Kidney (tissue), 13 donors: ENCODE measurements at regions not wholly inside any gene's neighbourhood (a gene's known extent, or its start where the extent isn't known, plus 50 kb on each side); places are given as distances from the start of the nearest gene placed in this dataset.

Experiments
- DNase-seq, 5 donors: peaks; one replicate each; pipeline ENCODE4 v3.0.0-alpha.2; 2013 to 2020
- FAIRE-seq: peaks from 2 replicates; lab custom pipeline; 2012; peaks lifted over from hg19 to GRCh38; lab: Jason Lieb, UNC
- H3K27ac ChIP-seq, 2 donors: one replicate each; pipeline ENCODE4 v1.7.0; 2013; ENCODE audit warnings: low read depth in 2 of 2, low read length in 2 of 2, inconsistent platforms in 1 of 2
- H3K27me3 ChIP-seq: one replicate; pipeline ENCODE4 v1.7.1; 2013; ENCODE audit warnings: low read length, inconsistent platforms; ENCODE audit not compliant: control insufficient read depth, insufficient read depth
- H3K36me3 ChIP-seq, 3 donors: one replicate each; pipeline versions ENCODE4 v1.7.0 to v1.7.1; 2013; ENCODE audit warnings: low read length in 3 of 3, control low read depth in 1 of 3, inconsistent platforms in 1 of 3; ENCODE audit not compliant: insufficient read depth in 3 of 3, control insufficient read depth in 2 of 3
- H3K4me1 ChIP-seq, 3 donors: one replicate each; pipeline versions ENCODE4 v1.7.0 to v1.7.1; 2013; ENCODE audit warnings: low read length in 3 of 3, inconsistent platforms in 1 of 3, low read depth in 1 of 3; ENCODE audit not compliant: control insufficient read depth in 2 of 3, insufficient read depth in 2 of 3
- H3K4me3 ChIP-seq, 3 donors: one replicate each; pipeline versions ENCODE4 v1.7.0 to v1.8.1; 2013; ENCODE audit warnings: low read length in 3 of 3, control low read depth in 1 of 3, inconsistent platforms in 1 of 3
- H3K9ac ChIP-seq, 3 donors: one replicate each; pipeline versions ENCODE4 v1.7.0 to v1.7.1; 2013; ENCODE audit warnings: low read length in 3 of 3, control low read depth in 1 of 3, inconsistent platforms in 1 of 3
- H3K9me3 ChIP-seq, 3 donors: one replicate each; pipeline versions ENCODE4 v1.7.0 to v1.7.1; 2013; ENCODE audit warnings: low read length in 3 of 3, control low read depth in 1 of 3, inconsistent platforms in 1 of 3; ENCODE audit not compliant: control insufficient read depth in 2 of 3, insufficient read depth in 1 of 3
- intact Hi-C: fragments of 100-400 bp; cut with DNase I; formaldehyde crosslinking; loops from one replicate; pipeline ENCODE4 v1.11.1; 2022
- TF ChIP-seq, protein P1 (sequence below): IDR thresholded peaks from 3 replicates; pipeline ENCODE4 v1.5.1; 2012; ENCODE audit warnings: mild to moderate bottlenecking, moderate library complexity, borderline replicate concordance; ENCODE audit not compliant: insufficient read depth; ENCODE audit errors: extremely low read depth
- donor health status: control.
- donor health status: control.
- donor health status: control.
- donor health status: control.
- donor health status: control.
- donor health status: DM: yes; HTN: yes; CAD: no.
- donor health status: Normal renal cell carcinoma (clear cell type).

DNA sequence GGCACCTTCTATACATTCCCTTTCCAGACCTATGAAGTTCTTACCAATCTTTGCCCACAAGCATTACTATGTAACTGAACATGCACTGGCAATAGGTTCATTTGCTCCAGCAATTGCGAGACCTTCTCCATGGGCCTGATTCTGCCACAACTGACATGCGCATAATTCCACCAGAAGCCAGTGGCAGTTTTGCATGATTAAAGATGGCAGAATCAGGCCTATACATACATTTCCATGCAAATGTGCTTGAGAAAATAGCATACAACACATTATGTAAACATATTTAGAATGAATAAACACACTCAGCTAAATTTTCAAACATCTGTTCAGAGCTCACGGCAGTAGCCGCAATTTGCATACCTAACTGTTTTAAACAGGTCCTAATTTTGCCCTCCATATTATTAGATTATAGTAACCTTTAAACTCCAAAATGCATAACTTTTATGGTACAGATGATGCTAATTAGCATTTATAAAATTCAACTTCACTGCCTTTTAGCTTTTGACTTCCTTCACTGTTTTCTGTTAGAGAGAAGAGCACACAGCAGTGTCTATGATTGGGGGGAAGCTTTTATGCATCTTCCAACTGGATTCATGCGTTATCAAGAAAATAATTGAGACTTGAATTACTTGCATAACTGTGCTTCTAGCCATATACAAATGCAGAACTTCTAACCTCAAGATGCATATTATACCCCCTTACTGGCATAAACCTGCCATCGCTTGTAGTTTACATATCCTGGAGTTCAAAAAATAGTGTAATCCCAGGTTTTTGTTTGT, 155.3 kb upstream of the CDH19 start:
- no peak for FAIRE-seq

GRCh38 chr18:66757946-66758345, 154.1 kb upstream of the CDH19 start:
- FAIRE-seq (no peak), DNase-seq (no peak)
- TF ChIP-seq, protein P1, sequence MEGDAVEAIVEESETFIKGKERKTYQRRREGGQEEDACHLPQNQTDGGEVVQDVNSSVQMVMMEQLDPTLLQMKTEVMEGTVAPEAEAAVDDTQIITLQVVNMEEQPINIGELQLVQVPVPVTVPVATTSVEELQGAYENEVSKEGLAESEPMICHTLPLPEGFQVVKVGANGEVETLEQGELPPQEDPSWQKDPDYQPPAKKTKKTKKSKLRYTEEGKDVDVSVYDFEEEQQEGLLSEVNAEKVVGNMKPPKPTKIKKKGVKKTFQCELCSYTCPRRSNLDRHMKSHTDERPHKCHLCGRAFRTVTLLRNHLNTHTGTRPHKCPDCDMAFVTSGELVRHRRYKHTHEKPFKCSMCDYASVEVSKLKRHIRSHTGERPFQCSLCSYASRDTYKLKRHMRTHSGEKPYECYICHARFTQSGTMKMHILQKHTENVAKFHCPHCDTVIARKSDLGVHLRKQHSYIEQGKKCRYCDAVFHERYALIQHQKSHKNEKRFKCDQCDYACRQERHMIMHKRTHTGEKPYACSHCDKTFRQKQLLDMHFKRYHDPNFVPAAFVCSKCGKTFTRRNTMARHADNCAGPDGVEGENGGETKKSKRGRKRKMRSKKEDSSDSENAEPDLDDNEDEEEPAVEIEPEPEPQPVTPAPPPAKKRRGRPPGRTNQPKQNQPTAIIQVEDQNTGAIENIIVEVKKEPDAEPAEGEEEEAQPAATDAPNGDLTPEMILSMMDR, result no peak
- H3K9me3 ChIP-seq, result no peaks in the 10 kb centered on the region
- H3K4me3 ChIP-seq, result no peak overlapping the region
- H3K36me3 ChIP-seq, result no peaks in the 10 kb centered on the region
- intact Hi-C loops, result no loop called here
- no peak overlapping the region for H3K9ac ChIP-seq
- no peaks in the 10 kb centered on the region for H3K27me3 ChIP-seq
- H3K27ac ChIP-seq, result no peak overlapping the region
- H3K4me1 ChIP-seq, result no peaks in the 10 kb centered on the region

More for the DNA sequence above, 155.3 kb upstream of the CDH19 start:
- no peaks in the 10 kb centered on the region for H3K4me1 ChIP-seq
- no peak overlapping the region for H3K4me3 ChIP-seq
- H3K27me3 ChIP-seq, result no peaks in the 10 kb centered on the region
- H3K36me3 ChIP-seq, result no peaks in the 10 kb centered on the region
- TF ChIP-seq, protein P1, result no peak
- H3K27ac ChIP-seq, result no peak overlapping the region
- no peak for DNase-seq
- no peak overlapping the region for H3K9ac ChIP-seq
- no peaks in the 10 kb centered on the region for H3K9me3 ChIP-seq
- intact Hi-C loops, result no loop called here

DNA sequence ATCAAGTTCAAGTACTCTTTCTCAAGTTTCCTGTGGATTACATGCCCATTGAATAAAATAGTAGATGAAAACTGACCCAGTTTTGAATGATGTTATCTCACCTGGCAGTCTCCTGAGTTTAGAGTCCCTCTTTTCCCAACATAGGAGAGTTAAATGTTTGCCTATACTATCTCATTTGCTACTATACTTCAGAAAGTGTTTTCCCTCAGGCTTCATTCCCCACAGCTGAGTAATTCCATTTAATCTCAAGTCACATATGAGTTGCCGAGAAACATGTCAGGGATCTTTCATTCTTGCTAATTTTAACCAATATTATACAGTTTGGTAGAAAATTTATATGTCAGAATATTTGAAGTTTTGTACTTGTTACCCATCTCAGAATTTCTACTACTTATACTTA, 150.4 kb upstream of the CDH19 start:
- no peaks in the 10 kb centered on the region for H3K9me3 ChIP-seq
- no peak overlapping the region for H3K27ac ChIP-seq
- H3K4me3 ChIP-seq, result no peak overlapping the region
- DNase-seq, result no peak
- H3K9ac ChIP-seq, result no peak overlapping the region
- no peaks in the 10 kb centered on the region for H3K27me3 ChIP-seq
- no peaks in the 10 kb centered on the region for H3K36me3 ChIP-seq
- TF ChIP-seq, protein P1, result no peak
- H3K4me1 ChIP-seq, result no peaks in the 10 kb centered on the region
- no peak for FAIRE-seq
- intact Hi-C loops, result no loop called here

GRCh38 chr18:66752733-66753132, 148.8 kb upstream of the CDH19 start:
- no peak for DNase-seq
- no peak overlapping the region for H3K4me3 ChIP-seq

More at GRCh38 chr18:66752733-66753132, 148.8 kb upstream of the CDH19 start:
- no peak overlapping the region for H3K27ac ChIP-seq
- no peaks in the 10 kb centered on the region for H3K36me3 ChIP-seq
- TF ChIP-seq, protein P1, result no peak
- H3K9me3 ChIP-seq, result no peaks in the 10 kb centered on the region
- H3K4me1 ChIP-seq, result no peaks in the 10 kb centered on the region
- no peak for FAIRE-seq
- intact Hi-C loops, result no loop called here
- no peaks in the 10 kb centered on the region for H3K27me3 ChIP-seq
- no peak overlapping the region for H3K9ac ChIP-seq
